ENCODE measurements at regions not wholly inside any gene's neighbourhood (a gene's known extent, or its start where the extent isn't known, plus 50 kb on each side); places are given as distances from the start of the nearest gene placed in this dataset.

GRCh38 chr22:22984967-22985366, 85.4 kb upstream of the GNAZ start:
- no peaks in the 10 kb centered on the region for H3K36me3 ChIP-seq
- H3K27me3 ChIP-seq = no peaks in the 10 kb centered on the region
- H3K27ac ChIP-seq = no peak overlapping the region
- no peaks in the 10 kb centered on the region for H3K4me1 ChIP-seq
- H3K4me3 ChIP-seq = no peak overlapping the region
- peaks cover 4 to 14% of the 10 kb centered on the region in 2 donors for H3K9me3 ChIP-seq
- intact Hi-C loops (cut with DNase I; ENCODE audit: low total_unique reads) = no loop called here
- DNase-seq (ENCODE audit: low spot score in 2 of 2) = no peak
- TF ChIP-seq POLR2AphosphoS5 (IDR thresholded peaks at IDR 0.05) (no peak), POLR2A (IDR thresholded peaks at IDR 0.05) (no peak), CTCF (IDR thresholded peaks at IDR 0.05) (no peak)

GRCh38 chr22:22986008-22986407, 84.3 kb upstream of the GNAZ start:
- no peak for TF ChIP-seq POLR2A (IDR thresholded peaks at IDR 0.05)
- no peak for TF ChIP-seq POLR2AphosphoS5 (IDR thresholded peaks at IDR 0.05)
- no peak for TF ChIP-seq CTCF (IDR thresholded peaks at IDR 0.05)
- H3K4me3 ChIP-seq = no peak overlapping the region
- H3K9me3 ChIP-seq = peaks cover 0 to 3% of the 10 kb centered on the region in 2 donors
- no peak for DNase-seq (ENCODE audit: low spot score in 2 of 2)
- no peaks in the 10 kb centered on the region for H3K27me3 ChIP-seq
- no peaks in the 10 kb centered on the region for H3K4me1 ChIP-seq
- no peak overlapping the region for H3K27ac ChIP-seq
- intact Hi-C loops (cut with DNase I; ENCODE audit: low total_unique reads) = no loop called here
- H3K36me3 ChIP-seq = no peaks in the 10 kb centered on the region

GRCh38 chr22:22986640-22987039, 83.7 kb upstream of the GNAZ start:
- H3K9me3 ChIP-seq = no peaks in the 10 kb centered on the region
- H3K27ac ChIP-seq = no peak overlapping the region
- DNase-seq (ENCODE audit: low spot score in 2 of 2) = no peak
- H3K27me3 ChIP-seq = no peaks in the 10 kb centered on the region
- H3K4me3 ChIP-seq = no peak overlapping the region
- intact Hi-C loops (cut with DNase I; ENCODE audit: low total_unique reads) = no loop called here
- no peaks in the 10 kb centered on the region for H3K36me3 ChIP-seq
- H3K4me1 ChIP-seq = no peaks in the 10 kb centered on the region
- TF ChIP-seq POLR2AphosphoS5 (IDR thresholded peaks at IDR 0.05) (no peak), CTCF (IDR thresholded peaks at IDR 0.05) (no peak), POLR2A (IDR thresholded peaks at IDR 0.05) (no peak)

- intact Hi-C loops (cut with DNase I; ENCODE audit: low total_unique reads) = no loop called here
- no peak for DNase-seq (ENCODE audit: low spot score in 2 of 2)
- H3K4me3 ChIP-seq = no peak overlapping the region
Observed at GRCh38 chr22:22988150-22988549, 82.2 kb upstream of the GNAZ start.

GRCh38 chr22:22988785-22989184, 81.5 kb upstream of the GNAZ start:
- Histone ChIP-seq H3K36me3 (no peaks in the 10 kb centered on the region), H3K4me3 (no peak overlapping the region), H3K27me3 (no peaks in the 10 kb centered on the region), H3K9me3 (no peaks in the 10 kb centered on the region), H3K27ac (no peak overlapping the region), H3K4me1 (no peaks in the 10 kb centered on the region)
- no peak for DNase-seq (ENCODE audit: low spot score in 2 of 2)
- intact Hi-C loops (cut with DNase I; ENCODE audit: low total_unique reads) = no loop called here
- TF ChIP-seq CTCF (IDR thresholded peaks at IDR 0.05) (no peak), POLR2A (IDR thresholded peaks at IDR 0.05) (no peak), POLR2AphosphoS5 (IDR thresholded peaks at IDR 0.05) (no peak)

More at GRCh38 chr22:22988150-22988549, 82.2 kb upstream of the GNAZ start:
- Histone ChIP-seq H3K4me1 (no peaks in the 10 kb centered on the region), H3K27me3 (no peaks in the 10 kb centered on the region), H3K36me3 (no peaks in the 10 kb centered on the region), H3K9me3 (no peaks in the 10 kb centered on the region), H3K27ac (no peak overlapping the region)
- TF ChIP-seq POLR2A (IDR thresholded peaks at IDR 0.05) = no peak
- no peak for TF ChIP-seq CTCF (IDR thresholded peaks at IDR 0.05)
- TF ChIP-seq POLR2AphosphoS5 (IDR thresholded peaks at IDR 0.05) = no peak

Data from breast epithelium (tissue), 4 donors.